GM19467 (cell line): ENCODE measurements at regions not wholly inside any gene's neighbourhood (a gene's known extent, or its start where the extent isn't known, plus 50 kb on each side); places are given as distances from the start of the nearest gene placed in this dataset.
"Not testable (repeated sequence)": the region's sequence is repeated elsewhere in the genome, so short reads cannot be mapped to it uniquely, and the experiment has no call there.

Experiments used
- ATAC-seq: cut with Tn5 transposase; IDR thresholded peaks from one replicate; pipeline ENCODE4 v1.9.1; 2021; ENCODE audit warnings: mild to moderate bottlenecking, moderate library complexity; ENCODE audit not compliant: unreplicated experiment

DNA sequence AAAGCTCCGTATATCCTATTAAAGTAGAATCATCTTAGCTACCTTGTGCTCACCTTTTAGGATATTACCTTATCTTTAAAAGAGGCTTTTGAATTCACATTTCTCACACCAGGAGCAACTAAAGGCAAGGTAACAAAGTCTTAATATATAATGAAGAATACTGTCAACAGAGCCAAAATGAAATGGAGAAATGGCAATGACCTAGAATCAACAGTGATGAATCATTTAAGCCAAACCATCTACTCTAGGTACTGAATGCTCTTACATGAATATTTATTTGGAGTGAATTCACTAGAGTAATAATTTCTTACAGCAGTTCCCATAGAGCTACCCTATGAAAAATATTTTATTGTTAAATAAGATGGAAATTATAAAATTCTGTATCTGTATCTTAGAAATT lies 421.0 kb downstream of the RND3 start:
- no peak for ATAC-seq

DNA sequence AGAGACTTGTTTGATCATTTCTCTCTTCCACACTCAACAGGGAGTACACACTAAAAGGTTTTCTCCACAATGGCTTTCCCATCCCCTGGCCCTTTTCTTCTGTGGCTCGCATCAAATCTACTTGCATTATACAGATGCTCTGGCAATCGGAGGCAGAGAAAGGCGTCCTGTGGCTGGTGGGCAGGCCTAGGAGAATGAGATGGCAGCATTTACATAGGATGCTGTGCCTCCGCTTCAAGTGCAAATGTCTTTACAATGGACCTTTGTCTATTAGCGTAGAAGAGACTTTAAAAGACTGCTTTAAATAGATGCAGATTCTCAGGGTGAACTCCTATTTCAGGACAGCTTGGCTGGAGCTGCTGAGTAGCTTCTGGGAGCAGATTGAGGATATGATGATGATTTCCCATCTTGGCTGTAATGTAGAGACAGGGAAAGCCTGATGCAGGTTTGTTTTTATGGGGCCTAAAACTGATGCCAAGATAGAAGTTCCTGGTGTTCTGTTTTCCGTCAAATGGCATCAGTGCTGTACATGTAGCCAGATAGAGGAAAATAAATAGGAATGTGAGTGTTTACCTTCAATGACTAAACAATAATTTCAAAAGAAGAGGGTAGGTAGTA lies 423.4 kb downstream of the RND3 start:
- no peak for ATAC-seq

DNA sequence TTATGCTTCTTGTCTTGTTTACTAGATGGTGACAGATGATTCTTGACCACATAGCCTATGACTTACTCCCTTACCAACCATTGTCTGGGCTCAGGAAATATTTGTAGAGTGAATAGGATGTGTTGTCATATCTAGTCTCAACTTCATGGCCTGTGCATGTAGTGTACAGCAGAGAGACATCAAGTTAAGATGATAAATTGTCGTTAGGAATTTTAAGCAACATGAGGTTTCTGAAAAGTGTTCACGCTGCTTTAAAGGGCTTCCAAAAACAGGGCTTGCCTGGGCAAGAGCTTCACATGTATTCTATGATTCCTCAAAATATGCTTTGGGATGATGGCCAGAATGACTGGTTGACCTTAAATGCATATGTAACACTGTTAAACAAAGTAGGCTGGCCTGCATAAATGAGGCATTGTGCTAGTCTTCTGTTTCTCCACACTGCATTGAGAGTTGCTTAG lies 424.0 kb downstream of the RND3 start:
- ATAC-seq = no peak

DNA sequence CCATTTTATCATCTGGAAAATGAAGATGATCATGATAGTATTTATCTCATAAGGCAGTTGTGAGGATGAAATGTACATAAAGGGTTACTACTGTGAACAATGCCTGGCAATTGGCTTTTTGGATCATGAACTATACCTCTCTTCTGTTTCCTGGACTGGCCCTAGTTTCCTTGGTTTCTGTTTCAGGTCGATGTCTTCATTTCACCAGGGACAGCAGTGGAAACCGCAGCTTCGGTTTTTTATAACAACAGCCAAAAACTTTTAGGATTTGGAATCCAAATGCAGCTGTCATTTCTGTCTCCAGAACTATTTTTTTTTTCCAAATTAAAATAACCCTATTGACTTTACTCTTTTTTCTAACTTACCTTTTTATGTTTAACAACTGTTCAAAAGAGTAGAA lies 425.1 kb downstream of the RND3 start:
- ATAC-seq = no peak

DNA sequence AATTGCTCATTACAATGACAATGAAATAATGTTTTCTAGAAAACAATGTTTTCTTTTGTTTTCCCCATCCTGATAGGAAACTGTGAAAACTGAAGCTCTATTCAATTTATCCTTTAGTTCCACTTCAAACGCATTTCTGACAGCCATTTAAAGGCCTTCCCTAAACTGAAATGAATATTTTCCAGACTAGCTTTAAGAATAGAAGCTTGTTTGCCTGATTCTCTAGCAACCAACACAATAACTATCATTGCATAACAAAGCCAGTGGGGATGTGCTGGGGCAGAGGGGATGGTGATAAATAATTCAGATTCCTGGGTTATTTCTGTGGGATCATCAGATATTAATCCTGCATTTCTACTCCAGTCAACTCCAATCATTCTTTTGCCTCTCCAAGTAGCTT lies 427.1 kb downstream of the RND3 start:
- ATAC-seq = no peak

DNA sequence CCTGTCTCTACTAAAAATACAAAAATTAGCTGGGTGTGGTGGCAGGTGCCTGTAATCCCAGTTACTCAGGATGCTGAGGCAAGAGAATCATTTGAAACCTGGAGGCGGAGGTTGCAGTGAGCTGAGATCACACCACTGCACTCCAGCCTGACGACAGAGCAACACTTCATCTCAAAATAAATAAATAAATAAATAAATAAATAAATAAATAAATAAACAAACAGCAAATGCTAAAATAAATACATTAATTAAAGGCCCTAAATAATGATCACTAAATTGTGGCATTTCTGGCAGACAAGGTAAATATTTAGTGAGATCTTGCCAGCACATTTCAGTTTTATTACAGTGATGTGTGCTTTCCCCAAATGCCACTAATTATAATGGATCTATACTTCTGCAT lies 427.8 kb downstream of the RND3 start:
- not testable (repeated sequence) for ATAC-seq

DNA sequence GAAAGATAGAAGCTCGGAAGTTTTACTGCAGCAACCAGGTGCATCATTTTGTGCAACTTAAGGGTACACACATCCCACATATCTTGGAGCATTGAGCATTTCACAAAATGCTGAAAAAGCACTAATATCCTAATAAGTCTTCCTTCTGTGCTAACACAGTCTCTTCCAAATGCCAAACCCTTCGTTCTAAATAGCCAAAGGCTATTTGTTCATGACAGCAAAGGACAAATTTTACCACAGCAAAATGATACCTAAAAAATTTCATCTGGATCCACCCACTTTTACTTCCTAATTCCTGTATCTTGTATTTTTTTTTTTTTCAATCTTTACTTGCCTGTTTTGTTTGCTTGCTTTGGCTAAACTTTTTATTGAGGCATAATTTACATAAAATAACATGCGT lies 435.0 kb downstream of the RND3 start:
- no peak for ATAC-seq

DNA sequence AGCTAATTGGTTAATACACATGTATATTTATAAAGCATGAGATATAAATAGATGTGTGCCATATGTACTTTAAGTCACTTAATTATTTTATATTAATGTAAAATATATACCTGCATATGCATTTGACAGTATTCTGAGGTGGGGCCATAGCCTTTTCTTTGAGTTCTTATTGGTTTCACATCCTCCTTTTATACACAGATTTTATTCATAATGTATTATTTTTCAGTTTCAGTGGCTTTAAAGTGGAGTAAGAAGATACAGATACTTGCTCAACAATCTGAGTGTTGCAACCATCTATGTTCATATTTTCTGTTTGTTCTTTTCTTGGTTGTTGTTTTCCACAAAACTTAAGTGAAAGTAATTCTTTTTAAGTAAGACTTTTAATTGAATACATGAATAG lies 436.5 kb downstream of the RND3 start:
- peak; percentile 61 for ATAC-seq

DNA sequence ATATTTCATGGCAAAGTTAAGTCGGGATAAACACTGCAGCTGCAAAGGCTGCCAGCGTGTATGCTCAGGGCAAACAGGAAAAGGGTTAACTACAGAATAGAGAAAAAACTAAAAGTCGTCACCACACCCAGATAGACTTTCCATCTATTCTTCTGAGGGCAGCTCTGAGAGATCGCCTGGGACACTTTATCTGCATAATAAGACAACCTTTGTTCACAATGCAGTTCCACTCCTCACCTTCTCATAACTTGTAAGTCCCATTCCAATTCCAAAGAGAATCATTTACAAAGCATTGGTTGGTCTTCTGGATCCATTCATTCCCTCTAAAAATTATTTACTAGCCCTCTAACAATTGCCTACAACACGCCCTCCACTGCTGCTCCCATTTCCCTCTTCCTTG lies 437.4 kb downstream of the RND3 start:
- ATAC-seq = no peak

DNA sequence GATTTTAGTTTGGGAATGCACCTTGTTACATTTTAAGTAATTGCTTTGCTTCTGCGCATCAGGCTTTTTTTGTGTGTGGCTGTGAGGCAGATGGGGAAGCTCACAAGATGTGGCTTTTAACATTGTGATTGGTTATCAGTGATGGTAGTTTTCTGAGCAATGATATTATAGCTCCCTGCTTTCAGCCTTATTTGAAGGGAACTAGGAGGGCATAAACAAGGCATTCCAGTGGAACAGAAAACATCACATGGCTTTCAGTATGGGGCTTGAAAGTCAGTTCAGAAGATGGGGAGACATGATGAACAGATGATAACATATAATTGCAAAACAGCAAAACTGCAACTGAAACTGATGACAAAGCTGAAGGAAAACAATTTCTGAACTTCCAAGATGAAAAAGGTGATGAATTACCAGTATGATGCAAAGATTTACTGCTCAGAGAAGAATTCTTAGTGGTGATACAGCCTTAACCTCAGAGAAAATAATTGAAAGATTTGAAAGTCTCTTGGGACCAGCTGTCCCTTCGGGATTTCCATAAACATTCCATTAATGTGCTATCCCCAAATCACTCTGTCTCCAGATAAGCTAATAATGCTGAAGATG lies 439.7 kb downstream of the RND3 start:
- no peak for ATAC-seq

DNA sequence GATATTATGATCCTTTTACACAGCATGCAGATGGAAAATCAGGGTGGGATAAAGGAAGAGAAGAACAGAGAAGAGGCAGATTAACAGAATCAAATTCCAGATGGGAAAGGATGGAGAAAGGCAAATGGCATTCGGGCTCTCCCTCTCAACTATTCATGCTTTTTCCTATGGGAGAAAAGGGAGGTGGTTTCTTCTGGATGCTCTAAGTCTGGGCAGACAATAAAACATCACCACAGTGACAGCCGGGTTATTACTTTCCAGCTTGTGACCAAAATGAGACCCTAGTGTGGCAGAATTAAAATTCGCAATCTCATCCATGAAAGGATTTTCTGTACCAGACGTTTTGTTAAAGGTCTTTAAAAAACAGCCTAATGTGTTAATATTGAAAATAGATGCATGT lies 440.7 kb downstream of the RND3 start:
- ATAC-seq = no peak

DNA sequence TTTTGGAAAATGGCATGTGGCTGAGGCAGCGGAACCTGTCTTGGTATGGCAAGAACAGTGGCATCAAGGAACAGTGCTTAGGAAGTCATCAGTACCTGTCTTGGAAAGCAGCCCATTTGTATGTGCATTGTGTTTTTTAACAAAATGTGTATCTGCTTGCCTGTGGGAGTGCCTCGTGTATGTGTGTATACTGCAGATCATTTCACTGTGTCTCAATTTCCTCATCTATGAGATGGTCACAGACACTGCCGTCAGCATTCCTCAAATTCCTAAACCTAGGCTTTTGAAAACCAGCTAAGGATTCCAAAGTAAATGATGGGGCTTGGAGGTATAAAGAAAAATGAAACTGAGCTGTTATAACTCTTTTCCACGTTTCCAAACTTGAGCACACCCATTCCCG lies 441.3 kb downstream of the RND3 start:
- no peak for ATAC-seq

DNA sequence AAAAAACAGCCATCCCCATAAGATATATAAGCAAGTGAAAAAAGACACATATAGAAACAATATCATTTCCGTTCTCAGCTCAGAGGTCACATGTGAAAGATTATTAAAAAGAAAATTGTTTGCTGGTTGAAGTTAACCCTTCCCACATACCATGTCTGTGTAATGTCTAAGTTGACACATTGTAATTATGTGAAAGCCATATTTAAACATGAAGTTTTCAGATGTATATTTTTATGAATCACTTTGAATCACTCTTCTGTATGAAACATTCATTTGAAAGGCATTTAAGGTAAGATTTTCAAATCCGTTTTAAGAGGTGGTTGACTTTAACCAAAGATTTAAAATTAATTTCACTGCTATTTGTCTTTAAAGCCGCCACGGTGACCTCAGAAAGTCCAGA lies 441.9 kb downstream of the RND3 start:
- ATAC-seq = no peak

DNA sequence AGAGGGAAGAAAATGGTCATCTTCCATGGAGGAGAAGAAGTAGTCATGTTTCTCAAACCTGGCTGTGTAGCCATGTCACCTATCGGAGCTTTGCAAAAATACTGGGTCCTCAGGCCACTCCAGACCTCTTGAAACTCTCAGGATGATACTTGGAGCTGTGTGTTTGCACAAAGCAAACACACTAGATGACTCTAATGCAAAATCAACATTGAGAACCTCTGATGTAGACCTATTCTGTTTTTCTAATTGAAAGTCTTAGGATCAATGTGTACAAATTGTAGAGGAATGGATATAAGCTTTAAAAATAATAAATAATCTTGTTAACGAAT lies 444.3 kb downstream of the RND3 start:
- ATAC-seq = no peak

DNA sequence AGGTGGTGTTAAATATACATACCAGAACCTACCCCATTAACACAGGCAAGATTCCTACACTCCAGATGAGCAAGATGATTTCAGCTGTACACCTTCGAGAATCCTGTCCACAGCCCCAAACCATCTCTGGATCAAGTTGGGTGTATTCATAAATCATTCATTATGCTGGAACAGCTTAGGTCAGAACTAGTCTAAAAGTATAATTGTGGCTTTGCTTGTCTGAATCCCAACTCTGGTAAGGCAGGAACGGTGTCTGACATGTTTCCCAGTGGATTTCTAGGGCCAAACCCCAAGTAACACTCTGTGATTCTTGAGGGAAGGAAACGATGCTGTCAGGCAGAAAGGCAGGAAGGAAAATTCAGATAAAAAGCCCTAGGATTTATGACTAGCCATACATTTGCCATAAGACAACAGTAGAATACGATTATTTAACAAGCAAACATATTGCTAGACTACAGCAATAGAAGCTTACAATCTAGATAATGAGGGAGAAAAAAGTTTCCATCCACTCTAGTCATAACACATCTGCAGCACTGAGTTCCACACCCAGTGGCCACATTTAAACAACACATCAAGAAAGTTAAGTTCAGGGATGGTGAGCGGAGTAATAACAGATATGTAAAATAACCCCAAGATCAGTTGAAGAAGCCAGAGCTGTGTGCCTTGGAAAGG lies 444.8 kb downstream of the RND3 start:
- no peak for ATAC-seq

DNA sequence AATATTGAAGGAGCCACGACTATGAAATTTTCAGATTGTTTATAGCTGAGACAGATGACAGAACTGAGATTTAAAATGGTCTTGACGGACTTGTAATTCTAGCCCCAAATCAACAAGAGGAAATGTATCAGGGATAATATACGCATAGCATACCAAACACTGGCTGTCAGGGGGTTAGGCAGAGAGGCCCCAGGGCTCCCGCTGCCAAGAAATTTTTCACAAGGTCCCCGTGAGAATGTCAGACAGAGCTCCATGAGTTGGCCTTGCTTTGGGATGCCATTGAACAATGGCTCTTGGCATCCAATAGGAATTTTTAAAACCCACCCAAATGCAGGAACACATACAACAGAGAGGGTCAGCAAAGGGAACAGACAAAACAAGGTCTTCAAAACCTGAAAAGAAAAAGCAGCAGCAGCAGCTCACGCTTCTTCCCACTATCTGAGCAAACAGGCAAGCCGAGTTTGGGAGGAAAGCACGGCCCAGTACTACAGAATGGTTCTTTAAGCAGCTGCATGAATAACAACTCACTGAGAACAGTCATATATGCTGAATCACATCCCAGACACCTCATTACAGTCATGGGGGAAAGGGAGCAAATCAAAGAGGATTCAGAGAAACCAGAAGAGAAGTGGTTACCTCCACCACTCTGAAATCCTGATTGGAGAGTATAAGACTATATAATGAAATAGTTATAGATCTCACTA lies 445.6 kb downstream of the RND3 start:
- no peak for ATAC-seq

DNA sequence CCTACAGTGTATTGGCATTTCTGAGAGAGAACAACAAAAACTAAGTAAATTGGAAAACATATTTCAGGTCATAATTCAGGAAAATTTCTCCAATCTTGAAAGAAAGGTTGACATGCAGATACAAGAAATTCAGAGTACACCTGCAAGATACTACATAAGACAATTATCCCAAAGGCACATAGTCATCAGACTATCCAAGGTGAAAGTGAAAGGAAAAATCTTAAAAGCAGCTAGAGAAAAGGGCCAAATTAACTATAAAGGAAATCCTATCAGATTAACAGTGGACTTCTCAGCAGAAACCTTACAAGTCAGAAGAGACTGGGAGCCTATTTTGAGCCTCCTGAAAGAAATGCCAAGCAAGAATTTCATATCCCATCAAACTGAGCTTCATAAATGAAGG lies 449.0 kb upstream of the MMADHC start:
- no peak for ATAC-seq

DNA sequence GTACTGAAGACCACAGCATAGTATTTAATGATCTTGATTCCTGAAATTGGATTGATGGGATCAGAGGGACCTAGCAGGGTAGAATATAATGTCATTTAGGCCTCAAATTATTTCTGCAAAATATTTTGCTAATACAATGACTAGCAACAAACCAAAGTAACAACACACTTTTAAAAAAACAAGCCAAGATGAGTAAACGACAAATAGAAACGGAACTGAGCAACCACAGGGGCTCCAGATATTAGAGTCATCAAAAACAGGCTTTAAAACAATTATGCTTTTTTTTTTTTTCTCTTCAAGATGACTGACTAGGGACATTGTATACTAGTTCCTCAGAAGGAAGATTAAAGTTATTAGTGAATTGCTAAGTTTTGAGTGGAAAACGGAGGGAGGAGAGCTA lies 447.1 kb upstream of the MMADHC start:
- ATAC-seq = no peak

DNA sequence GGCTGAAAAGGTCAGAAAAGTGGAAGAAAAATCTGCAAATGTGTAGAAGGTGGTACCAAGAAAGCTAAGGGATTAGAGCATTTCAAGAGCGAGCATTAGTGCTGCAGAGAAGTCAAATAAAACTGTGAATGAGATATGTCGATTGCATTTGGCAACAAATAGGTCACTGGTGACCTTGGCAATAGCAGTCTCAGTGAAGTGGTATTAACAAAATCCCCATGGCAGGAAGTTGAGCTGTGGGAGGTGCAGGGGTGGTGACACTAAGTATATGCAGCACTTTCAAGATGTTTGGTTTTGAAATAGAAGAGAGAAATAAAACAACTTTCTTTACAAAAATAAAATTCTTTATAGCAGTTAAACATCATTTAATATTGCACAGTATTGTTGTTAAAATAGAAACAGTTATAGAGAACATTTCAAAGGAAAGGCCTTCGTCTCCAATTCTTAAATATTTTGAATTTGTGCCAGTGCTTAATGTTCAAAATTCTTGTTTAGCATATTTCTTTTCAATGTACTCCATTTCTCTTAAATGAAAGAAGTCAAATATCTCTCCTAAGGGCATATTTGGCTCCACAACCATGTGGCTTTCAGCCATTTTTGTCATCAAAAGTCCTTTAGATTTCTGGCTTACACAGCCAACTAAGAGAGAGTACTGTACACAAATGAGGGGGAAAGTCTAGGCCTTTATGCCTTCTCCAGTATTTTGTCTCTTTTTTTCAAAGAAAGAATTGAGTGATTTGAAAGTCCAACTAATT lies 443.0 kb upstream of the MMADHC start:
- no peak for ATAC-seq

DNA sequence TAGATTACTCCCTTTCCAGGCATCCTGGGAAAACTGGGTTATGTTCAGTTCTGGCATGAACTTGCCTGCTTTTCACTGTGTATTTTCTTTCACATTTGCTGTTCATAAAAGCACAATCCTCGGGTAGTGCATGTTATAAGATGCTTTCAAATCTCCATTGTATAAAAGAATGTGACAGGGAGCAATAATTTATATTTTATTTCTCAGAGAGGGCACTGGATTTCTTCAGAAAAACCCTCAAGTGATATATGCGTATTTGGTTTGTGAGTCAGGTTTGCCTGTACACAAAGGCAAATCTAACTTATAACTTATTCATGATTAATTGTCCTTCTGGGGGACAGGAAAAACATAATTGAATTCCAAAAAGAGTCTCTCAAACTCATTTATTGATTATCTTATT lies 440.7 kb upstream of the MMADHC start:
- no peak for ATAC-seq

DNA sequence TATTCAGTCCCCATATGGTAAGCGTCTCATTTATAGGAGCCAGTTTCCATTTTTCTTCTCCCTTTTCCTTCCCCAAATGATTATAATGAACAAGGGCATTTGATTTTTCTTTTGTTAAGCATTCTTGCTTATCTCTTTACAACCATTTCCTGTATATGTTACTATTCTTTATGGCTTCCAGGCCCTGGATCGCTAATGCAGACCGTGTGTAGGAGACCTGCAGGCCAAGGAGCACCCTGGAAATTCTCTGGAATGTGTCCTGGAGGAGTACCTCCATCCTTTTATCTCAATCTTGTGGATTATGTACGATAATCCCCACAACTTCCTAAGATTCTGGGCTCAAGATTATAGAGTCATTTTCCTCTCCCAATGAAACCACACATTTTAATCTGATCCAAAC lies 439.6 kb upstream of the MMADHC start:
- no peak for ATAC-seq
